H1 (cell line): ENCODE measurements at regions not wholly inside any gene's neighbourhood (a gene's known extent, or its start where the extent isn't known, plus 50 kb on each side); places are given as distances from the start of the nearest gene placed in this dataset.

Experiments
- BRCA1 ChIP-seq: IDR thresholded peaks from 2 replicates; pipeline ENCODE4 v1.6.1; 2012; ENCODE audit warnings: low read depth, low read length, improper control_type of control experiment
- GABPA ChIP-seq: IDR thresholded peaks from 2 replicates; pipeline ENCODE4 v1.6.1; 2011; ENCODE audit warnings: mild to moderate bottlenecking, low read length, moderate library complexity, borderline replicate concordance; ENCODE audit not compliant: insufficient read depth
- MAFK ChIP-seq: IDR thresholded peaks from 2 replicates; pipeline ENCODE4 v1.6.1; 2012; ENCODE audit warnings: low read depth, mild to moderate bottlenecking, improper control_type of control experiment, low read length
- POLR2AphosphoS5 ChIP-seq: IDR thresholded peaks from 2 replicates; pipeline ENCODE4 v1.6.1; 2011; ENCODE audit warnings: low read depth, low read length
- SP2 ChIP-seq: IDR thresholded peaks from 2 replicates; pipeline ENCODE4 v1.6.1; 2012; ENCODE audit warnings: mild to moderate bottlenecking, low read length, inconsistent platforms
- TAF7 ChIP-seq: optimal IDR thresholded peaks from 2 replicates; pipeline ENCODE3; 2011; ENCODE audit warnings: low read depth, mild to moderate bottlenecking, inconsistent platforms, low read length, moderate library complexity, borderline replicate concordance
- TF ChIP-seq, protein P1 (sequence below), 3 experiments: IDR thresholded peaks; 1 replicate in 2 of 3; 2 replicates in 1 of 3; pipeline versions ENCODE4 v1.5.1 to v1.6.1; 2011; ENCODE audit warnings: low read length in 3 of 3, mild to moderate bottlenecking in 3 of 3, inconsistent platforms in 2 of 3, low read depth in 1 of 3, moderate library complexity in 1 of 3; ENCODE audit not compliant: insufficient read depth in 1 of 3; ENCODE audit errors: control extremely low read depth in 1 of 3

- TF ChIP-seq MAFK: no peak
- TF ChIP-seq, protein P1, sequence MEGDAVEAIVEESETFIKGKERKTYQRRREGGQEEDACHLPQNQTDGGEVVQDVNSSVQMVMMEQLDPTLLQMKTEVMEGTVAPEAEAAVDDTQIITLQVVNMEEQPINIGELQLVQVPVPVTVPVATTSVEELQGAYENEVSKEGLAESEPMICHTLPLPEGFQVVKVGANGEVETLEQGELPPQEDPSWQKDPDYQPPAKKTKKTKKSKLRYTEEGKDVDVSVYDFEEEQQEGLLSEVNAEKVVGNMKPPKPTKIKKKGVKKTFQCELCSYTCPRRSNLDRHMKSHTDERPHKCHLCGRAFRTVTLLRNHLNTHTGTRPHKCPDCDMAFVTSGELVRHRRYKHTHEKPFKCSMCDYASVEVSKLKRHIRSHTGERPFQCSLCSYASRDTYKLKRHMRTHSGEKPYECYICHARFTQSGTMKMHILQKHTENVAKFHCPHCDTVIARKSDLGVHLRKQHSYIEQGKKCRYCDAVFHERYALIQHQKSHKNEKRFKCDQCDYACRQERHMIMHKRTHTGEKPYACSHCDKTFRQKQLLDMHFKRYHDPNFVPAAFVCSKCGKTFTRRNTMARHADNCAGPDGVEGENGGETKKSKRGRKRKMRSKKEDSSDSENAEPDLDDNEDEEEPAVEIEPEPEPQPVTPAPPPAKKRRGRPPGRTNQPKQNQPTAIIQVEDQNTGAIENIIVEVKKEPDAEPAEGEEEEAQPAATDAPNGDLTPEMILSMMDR (IDR thresholded peaks at IDR 0.05; ENCODE audit: control extremely low read depth in 1 of 3, insufficient read depth in 1 of 3, low read depth in 1 of 3, low read length in 3 of 3): no peak
- no peak for TF ChIP-seq TAF7
- no peak for TF ChIP-seq BRCA1
- TF ChIP-seq POLR2AphosphoS5: no peak
- no peak for TF ChIP-seq GABPA
- TF ChIP-seq SP2: no peak
These were observed 419.3 kb downstream of the ZNF516 start for GRCh38 chr18:76075777-76076176.
